NCI-H1092 treated with DMSO at 0.1 percent for 48 hours (cell line): ENCODE measurements at regions not wholly inside any gene's neighbourhood (a gene's known extent, or its start where the extent isn't known, plus 50 kb on each side); places are given as distances from the start of the nearest gene placed in this dataset.

Experiments
- DNase-seq: peaks from one replicate; lab custom pipeline; 2025; lab: John Stamatoyannopoulos, UW

- DNase-seq: no peak
These were observed 674.2 kb upstream of the PKN2 start for GRCh38 chr1:88009916-88010315.

GRCh38 chr1:88013485-88013884 lies 670.6 kb upstream of the PKN2 start:
- DNase-seq: no peak

GRCh38 chr1:88014131-88014530 lies 669.9 kb upstream of the PKN2 start:
- DNase-seq: no peak

- DNase-seq: no peak
These were observed 667.1 kb upstream of the PKN2 start for GRCh38 chr1:88016947-88017346.

GRCh38 chr1:88021529-88021928 lies 662.5 kb upstream of the PKN2 start:
- no peak for DNase-seq

- DNase-seq: no peak
These were observed 661.6 kb upstream of the PKN2 start for GRCh38 chr1:88022516-88022915.

GRCh38 chr1:88029142-88029541 lies 654.9 kb upstream of the PKN2 start:
- DNase-seq: no peak

GRCh38 chr1:88029899-88030298 lies 654.2 kb upstream of the PKN2 start:
- DNase-seq: no peak

- no peak for DNase-seq
These were observed 648.5 kb upstream of the PKN2 start for GRCh38 chr1:88035578-88035977.

GRCh38 chr1:88036345-88037014 lies 647.6 kb upstream of the PKN2 start:
- no peak for DNase-seq

GRCh38 chr1:88039240-88039639 lies 644.8 kb upstream of the PKN2 start:
- no peak for DNase-seq

GRCh38 chr1:88043834-88044233 lies 640.2 kb upstream of the PKN2 start:
- DNase-seq: no peak

- DNase-seq: no peak
These were observed 631.9 kb upstream of the PKN2 start for GRCh38 chr1:88052167-88052566.

- DNase-seq: no peak
These were observed 631.0 kb upstream of the PKN2 start for GRCh38 chr1:88053065-88053464.

- no peak for DNase-seq
These were observed 627.2 kb upstream of the PKN2 start for GRCh38 chr1:88056881-88057280.

- no peak for DNase-seq
These were observed 625.9 kb upstream of the PKN2 start for GRCh38 chr1:88058205-88058604.

- DNase-seq: no peak
These were observed 623.9 kb upstream of the PKN2 start for GRCh38 chr1:88060112-88060673.

- DNase-seq: no peak
These were observed 623.2 kb upstream of the PKN2 start for GRCh38 chr1:88060750-88061491.

GRCh38 chr1:88061492-88062177 lies 622.4 kb upstream of the PKN2 start:
- DNase-seq: peak; percentile 17

- no peak for DNase-seq
These were observed 621.4 kb upstream of the PKN2 start for GRCh38 chr1:88062650-88063153.

GRCh38 chr1:88063605-88064004 lies 620.5 kb upstream of the PKN2 start:
- DNase-seq: no peak

GRCh38 chr1:88068407-88068960 lies 615.6 kb upstream of the PKN2 start:
- no peak for DNase-seq
